ENCODE measurements at regions not wholly inside any gene's neighbourhood (a gene's known extent, or its start where the extent isn't known, plus 50 kb on each side); places are given as distances from the start of the nearest gene placed in this dataset.

DNA sequence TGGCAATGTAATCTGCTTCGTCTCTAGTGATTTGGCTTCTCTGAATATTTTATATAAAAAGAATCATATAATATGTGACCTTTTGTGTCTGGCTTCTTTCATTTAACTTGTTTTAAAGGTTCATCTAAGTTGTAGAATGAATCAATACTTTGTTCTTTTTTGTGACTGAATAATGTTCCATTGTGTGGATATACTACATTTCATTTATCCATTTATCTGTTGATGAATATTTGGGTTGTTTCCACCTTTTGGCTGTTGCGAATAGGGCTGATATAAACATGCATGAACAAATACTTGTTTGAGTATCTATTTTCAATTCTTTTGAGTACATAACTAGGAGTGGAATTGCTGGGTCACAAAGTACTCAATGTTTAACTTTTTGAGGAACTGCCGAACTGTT is 63.8 kb upstream of the TNP1 start:
- TF ChIP-seq CTCF (IDR thresholded peaks at IDR 0.05), result no peak
- TF ChIP-seq JUND (IDR thresholded peaks at IDR 0.05), result no peak
- TF ChIP-seq REST (IDR thresholded peaks at IDR 0.05; ENCODE audit: low read depth, low read length), result no peak
- TF ChIP-seq RFX5 (IDR thresholded peaks at IDR 0.05; ENCODE audit: low read length), result no peak
- TF ChIP-seq FOSL2 (IDR thresholded peaks at IDR 0.05; ENCODE audit: borderline replicate concordance, low read depth), result no peak
- no peak for TF ChIP-seq EZH2phosphoT487 (IDR thresholded peaks at IDR 0.05; ENCODE audit: borderline replicate concordance, low read depth)
- no peak for TF ChIP-seq RAD21 (IDR thresholded peaks at IDR 0.05; ENCODE audit: low read length)
- no peak for TF ChIP-seq YY1 (IDR thresholded peaks at IDR 0.05; ENCODE audit: low read depth)
- no peak for TF ChIP-seq TEAD4 (IDR thresholded peaks at IDR 0.05; ENCODE audit: borderline replicate concordance, insufficient read depth)
- TF ChIP-seq POLR2AphosphoS5 (IDR thresholded peaks at IDR 0.05; ENCODE audit: low read depth, low read length), result no peak
- no peak for TF ChIP-seq EP300 (IDR thresholded peaks at IDR 0.05; ENCODE audit: borderline replicate concordance in 1 of 2, low read depth in 1 of 2, low read length in 1 of 2)
